ENCODE measurements at regions not wholly inside any gene's neighbourhood (a gene's known extent, or its start where the extent isn't known, plus 50 kb on each side); places are given as distances from the start of the nearest gene placed in this dataset.

DNA sequence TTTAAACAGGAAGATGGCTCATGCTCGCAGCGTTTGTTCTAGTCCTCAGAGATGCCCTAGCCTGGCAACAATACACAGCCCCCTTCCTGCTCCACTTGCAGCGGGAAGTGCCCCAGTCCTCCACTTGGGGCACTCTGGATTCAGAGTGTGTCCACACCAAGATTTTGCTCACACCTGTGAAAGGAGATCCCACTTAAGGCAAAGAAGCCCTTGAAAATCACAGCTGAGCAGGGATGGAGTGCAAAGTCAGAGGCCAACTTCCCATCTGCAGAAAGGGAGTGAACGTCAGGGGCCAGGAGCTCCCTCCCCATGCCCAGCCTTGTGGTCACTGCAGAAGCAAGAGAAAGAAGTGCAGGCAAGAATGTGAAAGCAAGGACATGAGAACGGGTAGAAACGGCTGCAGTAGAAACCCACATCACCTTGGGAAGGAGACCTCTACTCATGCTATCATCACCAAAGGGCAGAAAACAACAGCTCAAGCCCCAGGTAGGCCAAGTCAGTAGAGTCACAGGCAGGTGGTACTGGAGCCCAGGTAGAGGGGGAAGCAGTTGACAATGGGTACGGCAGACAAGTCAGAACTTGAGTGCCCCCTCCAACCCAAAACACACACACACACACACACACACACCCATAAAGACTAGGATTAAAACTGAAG is 157.4 kb downstream of the BUD13 start:
- TF ChIP-seq EZH2phosphoT487 (IDR thresholded peaks at IDR 0.05; ENCODE audit: unreplicated experiment), result no peak
- TF ChIP-seq EZH2 (IDR thresholded peaks at IDR 0.05; ENCODE audit: low read depth, unreplicated experiment), result no peak
- TF ChIP-seq CREB1 (CRISPR knock-in tag; IDR thresholded peaks at IDR 0.05; ENCODE audit: low read depth), result no peak
- TF ChIP-seq, protein P1, sequence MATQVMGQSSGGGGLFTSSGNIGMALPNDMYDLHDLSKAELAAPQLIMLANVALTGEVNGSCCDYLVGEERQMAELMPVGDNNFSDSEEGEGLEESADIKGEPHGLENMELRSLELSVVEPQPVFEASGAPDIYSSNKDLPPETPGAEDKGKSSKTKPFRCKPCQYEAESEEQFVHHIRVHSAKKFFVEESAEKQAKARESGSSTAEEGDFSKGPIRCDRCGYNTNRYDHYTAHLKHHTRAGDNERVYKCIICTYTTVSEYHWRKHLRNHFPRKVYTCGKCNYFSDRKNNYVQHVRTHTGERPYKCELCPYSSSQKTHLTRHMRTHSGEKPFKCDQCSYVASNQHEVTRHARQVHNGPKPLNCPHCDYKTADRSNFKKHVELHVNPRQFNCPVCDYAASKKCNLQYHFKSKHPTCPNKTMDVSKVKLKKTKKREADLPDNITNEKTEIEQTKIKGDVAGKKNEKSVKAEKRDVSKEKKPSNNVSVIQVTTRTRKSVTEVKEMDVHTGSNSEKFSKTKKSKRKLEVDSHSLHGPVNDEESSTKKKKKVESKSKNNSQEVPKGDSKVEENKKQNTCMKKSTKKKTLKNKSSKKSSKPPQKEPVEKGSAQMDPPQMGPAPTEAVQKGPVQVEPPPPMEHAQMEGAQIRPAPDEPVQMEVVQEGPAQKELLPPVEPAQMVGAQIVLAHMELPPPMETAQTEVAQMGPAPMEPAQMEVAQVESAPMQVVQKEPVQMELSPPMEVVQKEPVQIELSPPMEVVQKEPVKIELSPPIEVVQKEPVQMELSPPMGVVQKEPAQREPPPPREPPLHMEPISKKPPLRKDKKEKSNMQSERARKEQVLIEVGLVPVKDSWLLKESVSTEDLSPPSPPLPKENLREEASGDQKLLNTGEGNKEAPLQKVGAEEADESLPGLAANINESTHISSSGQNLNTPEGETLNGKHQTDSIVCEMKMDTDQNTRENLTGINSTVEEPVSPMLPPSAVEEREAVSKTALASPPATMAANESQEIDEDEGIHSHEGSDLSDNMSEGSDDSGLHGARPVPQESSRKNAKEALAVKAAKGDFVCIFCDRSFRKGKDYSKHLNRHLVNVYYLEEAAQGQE (IDR thresholded peaks at IDR 0.05; ENCODE audit: unreplicated experiment), result no peak
- TF ChIP-seq, protein P2, sequence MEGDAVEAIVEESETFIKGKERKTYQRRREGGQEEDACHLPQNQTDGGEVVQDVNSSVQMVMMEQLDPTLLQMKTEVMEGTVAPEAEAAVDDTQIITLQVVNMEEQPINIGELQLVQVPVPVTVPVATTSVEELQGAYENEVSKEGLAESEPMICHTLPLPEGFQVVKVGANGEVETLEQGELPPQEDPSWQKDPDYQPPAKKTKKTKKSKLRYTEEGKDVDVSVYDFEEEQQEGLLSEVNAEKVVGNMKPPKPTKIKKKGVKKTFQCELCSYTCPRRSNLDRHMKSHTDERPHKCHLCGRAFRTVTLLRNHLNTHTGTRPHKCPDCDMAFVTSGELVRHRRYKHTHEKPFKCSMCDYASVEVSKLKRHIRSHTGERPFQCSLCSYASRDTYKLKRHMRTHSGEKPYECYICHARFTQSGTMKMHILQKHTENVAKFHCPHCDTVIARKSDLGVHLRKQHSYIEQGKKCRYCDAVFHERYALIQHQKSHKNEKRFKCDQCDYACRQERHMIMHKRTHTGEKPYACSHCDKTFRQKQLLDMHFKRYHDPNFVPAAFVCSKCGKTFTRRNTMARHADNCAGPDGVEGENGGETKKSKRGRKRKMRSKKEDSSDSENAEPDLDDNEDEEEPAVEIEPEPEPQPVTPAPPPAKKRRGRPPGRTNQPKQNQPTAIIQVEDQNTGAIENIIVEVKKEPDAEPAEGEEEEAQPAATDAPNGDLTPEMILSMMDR (conservative IDR thresholded peaks at IDR 0.05; ENCODE audit: low read depth in 2 of 2), result peak; percentile 26 to 34; a peak in 3 of 4 replicates
- no peak for TF ChIP-seq NANOG (IDR thresholded peaks at IDR 0.05; ENCODE audit: borderline replicate concordance)
- TF ChIP-seq POLR2AphosphoS5 (IDR thresholded peaks at IDR 0.05; ENCODE audit: low read depth), result no peak
- Histone ChIP-seq H3F3A (replicated peaks; ENCODE audit: low read depth) (no peaks in the 10 kb centered on the region), H3K4me1 (ENCODE audit: insufficient read depth) (no peaks in the 10 kb centered on the region), H3K27ac (ENCODE audit: low read depth) (no peak overlapping the region), H3K27me3 (ENCODE audit: insufficient read depth) (no peaks in the 10 kb centered on the region), H3K4me2 (no peak overlapping the region), H3K36me3 (ENCODE audit: insufficient read depth) (no peaks in the 10 kb centered on the region), H3K9me2 (ENCODE audit: insufficient read depth) (0 out of 2 replicates have a peak, but pooled peaks cover 3% of the 10 kb centered on the region), H3K4me3 (no peak overlapping the region), H4K20me1 (replicated peaks; ENCODE audit: insufficient read depth) (no peaks in the 10 kb centered on the region), H2AFZ (no peak overlapping the region), H3K79me2 (replicated peaks; ENCODE audit: insufficient read depth) (no peaks in the 10 kb centered on the region)
- no peaks in the 10 kb centered on the region for H3K9me3 Mint-ChIP-seq
- H3K4me3 Mint-ChIP-seq, result no peak overlapping the region
- H3K4me1 Mint-ChIP-seq, result no peaks in the 10 kb centered on the region
- H3K27ac Mint-ChIP-seq, result no peak overlapping the region; the same call in 1 of the 2 replicates
- ATAC-seq (peak; percentile 77), DNase-seq (ENCODE audit: low spot score) (peak; percentile 22)
- no peaks in the 10 kb centered on the region for H3K36me3 Mint-ChIP-seq (ENCODE audit: low read depth)
- H3K27me3 Mint-ChIP-seq (ENCODE audit: insufficient read depth, low read depth, poor library complexity), result peaks cover 7% of the 10 kb centered on the region

DNA sequence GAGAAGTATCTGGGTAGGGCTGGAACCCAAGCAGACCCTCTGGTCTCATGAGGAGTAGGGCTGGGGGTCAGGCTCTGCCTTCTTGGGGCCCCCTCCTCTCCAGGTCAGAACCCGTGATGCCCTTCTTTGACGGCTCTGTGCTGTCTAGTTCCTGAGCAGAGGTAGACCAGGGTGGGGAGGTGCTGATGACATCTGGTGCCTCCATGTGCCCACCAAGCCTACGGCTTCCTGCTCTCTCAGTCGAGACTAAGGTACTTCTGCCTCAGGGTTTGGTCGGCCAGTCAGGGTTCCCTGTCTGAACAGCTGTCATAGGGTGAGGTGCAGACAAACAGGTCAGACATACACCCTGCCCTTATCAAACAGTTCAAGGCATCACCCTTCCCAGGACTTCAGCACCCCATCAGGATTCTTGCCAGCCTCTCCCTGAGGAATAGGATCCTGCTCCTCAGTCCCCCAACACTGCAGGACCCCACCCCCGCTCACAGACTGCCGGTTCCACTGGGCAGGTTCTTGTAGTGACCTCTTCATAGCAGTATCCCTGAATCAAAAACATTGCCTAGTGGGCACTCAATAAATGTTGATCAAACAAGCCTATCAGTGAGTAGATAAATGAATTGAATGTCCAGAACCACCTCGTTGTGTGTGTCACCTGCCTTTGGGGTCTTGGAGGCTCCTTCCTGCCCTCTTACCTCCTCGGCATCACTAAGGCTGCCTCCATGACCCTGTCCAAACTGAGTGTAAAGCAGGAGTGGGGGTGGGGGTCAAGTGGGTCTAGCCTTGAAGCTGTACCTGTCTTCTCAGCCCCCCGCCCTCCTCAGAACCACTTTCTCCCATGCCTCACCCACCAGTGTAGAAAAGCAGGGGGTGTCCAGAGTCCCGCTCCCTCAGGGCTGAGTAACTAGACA is 158.2 kb downstream of the BUD13 start:
- Histone ChIP-seq H3K4me3 (no peak overlapping the region), H3K4me1 (ENCODE audit: insufficient read depth) (no peaks in the 10 kb centered on the region), H4K20me1 (replicated peaks; ENCODE audit: insufficient read depth) (no peaks in the 10 kb centered on the region), H2AFZ (no peak overlapping the region), H3K36me3 (ENCODE audit: insufficient read depth) (no peaks in the 10 kb centered on the region), H3K27me3 (ENCODE audit: insufficient read depth) (no peaks in the 10 kb centered on the region), H3K4me2 (no peak overlapping the region), H3F3A (replicated peaks; ENCODE audit: low read depth) (no peaks in the 10 kb centered on the region), H3K79me2 (replicated peaks; ENCODE audit: insufficient read depth) (no peaks in the 10 kb centered on the region), H3K27ac (ENCODE audit: low read depth) (no peak overlapping the region), H3K9me2 (ENCODE audit: insufficient read depth) (0 out of 2 replicates have a peak, but pooled peaks cover 3% of the 10 kb centered on the region)
- H3K27ac Mint-ChIP-seq, result no peak overlapping the region
- H3K27me3 Mint-ChIP-seq (ENCODE audit: insufficient read depth, low read depth, poor library complexity), result peaks cover 7% of the 10 kb centered on the region
- H3K4me3 Mint-ChIP-seq, result no peak overlapping the region
- DNase-seq (ENCODE audit: low spot score) (no peak), ATAC-seq (no peak)
- H3K36me3 Mint-ChIP-seq (ENCODE audit: low read depth), result no peaks in the 10 kb centered on the region
- no peaks in the 10 kb centered on the region for H3K9me3 Mint-ChIP-seq
- no peaks in the 10 kb centered on the region for H3K4me1 Mint-ChIP-seq
- TF ChIP-seq, protein P3, sequence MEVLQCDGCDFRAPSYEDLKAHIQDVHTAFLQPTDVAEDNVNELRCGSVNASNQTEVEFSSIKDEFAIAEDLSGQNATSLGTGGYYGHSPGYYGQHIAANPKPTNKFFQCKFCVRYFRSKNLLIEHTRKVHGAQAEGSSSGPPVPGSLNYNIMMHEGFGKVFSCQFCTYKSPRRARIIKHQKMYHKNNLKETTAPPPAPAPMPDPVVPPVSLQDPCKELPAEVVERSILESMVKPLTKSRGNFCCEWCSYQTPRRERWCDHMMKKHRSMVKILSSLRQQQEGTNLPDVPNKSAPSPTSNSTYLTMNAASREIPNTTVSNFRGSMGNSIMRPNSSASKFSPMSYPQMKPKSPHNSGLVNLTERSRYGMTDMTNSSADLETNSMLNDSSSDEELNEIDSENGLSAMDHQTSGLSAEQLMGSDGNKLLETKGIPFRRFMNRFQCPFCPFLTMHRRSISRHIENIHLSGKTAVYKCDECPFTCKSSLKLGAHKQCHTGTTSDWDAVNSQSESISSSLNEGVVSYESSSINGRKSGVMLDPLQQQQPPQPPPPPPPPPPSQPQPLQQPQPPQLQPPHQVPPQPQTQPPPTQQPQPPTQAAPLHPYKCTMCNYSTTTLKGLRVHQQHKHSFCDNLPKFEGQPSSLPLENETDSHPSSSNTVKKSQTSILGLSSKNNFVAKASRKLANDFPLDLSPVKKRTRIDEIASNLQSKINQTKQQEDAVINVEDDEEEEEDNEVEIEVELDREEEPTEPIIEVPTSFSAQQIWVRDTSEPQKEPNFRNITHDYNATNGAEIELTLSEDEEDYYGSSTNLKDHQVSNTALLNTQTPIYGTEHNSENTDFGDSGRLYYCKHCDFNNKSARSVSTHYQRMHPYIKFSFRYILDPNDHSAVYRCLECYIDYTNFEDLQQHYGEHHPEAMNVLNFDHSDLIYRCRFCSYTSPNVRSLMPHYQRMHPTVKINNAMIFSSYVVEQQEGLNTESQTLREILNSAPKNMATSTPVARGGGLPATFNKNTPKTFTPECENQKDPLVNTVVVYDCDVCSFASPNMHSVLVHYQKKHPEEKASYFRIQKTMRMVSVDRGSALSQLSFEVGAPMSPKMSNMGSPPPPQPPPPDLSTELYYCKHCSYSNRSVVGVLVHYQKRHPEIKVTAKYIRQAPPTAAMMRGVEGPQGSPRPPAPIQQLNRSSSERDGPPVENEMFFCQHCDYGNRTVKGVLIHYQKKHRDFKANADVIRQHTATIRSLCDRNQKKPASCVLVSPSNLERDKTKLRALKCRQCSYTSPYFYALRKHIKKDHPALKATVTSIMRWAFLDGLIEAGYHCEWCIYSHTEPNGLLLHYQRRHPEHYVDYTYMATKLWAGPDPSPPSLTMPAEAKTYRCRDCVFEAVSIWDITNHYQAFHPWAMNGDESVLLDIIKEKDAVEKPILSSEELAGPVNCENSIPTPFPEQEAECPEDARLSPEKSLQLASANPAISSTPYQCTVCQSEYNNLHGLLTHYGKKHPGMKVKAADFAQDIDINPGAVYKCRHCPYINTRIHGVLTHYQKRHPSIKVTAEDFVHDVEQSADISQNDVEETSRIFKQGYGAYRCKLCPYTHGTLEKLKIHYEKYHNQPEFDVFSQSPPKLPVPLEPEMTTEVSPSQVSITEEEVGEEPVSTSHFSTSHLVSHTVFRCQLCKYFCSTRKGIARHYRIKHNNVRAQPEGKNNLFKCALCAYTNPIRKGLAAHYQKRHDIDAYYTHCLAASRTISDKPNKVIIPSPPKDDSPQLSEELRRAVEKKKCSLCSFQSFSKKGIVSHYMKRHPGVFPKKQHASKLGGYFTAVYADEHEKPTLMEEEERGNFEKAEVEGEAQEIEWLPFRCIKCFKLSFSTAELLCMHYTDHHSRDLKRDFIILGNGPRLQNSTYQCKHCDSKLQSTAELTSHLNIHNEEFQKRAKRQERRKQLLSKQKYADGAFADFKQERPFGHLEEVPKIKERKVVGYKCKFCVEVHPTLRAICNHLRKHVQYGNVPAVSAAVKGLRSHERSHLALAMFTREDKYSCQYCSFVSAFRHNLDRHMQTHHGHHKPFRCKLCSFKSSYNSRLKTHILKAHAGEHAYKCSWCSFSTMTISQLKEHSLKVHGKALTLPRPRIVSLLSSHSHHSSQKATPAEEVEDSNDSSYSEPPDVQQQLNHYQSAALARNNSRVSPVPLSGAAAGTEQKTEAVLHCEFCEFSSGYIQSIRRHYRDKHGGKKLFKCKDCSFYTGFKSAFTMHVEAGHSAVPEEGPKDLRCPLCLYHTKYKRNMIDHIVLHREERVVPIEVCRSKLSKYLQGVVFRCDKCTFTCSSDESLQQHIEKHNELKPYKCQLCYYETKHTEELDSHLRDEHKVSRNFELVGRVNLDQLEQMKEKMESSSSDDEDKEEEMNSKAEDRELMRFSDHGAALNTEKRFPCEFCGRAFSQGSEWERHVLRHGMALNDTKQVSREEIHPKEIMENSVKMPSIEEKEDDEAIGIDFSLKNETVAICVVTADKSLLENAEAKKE (CRISPR knock-in tag; IDR thresholded peaks at IDR 0.05), result no peak
- no peak for TF ChIP-seq POLR2AphosphoS5 (IDR thresholded peaks at IDR 0.05; ENCODE audit: low read depth)
